ENCODE measurements at regions not wholly inside any gene's neighbourhood (a gene's known extent, or its start where the extent isn't known, plus 50 kb on each side); places are given as distances from the start of the nearest gene placed in this dataset.

DNA sequence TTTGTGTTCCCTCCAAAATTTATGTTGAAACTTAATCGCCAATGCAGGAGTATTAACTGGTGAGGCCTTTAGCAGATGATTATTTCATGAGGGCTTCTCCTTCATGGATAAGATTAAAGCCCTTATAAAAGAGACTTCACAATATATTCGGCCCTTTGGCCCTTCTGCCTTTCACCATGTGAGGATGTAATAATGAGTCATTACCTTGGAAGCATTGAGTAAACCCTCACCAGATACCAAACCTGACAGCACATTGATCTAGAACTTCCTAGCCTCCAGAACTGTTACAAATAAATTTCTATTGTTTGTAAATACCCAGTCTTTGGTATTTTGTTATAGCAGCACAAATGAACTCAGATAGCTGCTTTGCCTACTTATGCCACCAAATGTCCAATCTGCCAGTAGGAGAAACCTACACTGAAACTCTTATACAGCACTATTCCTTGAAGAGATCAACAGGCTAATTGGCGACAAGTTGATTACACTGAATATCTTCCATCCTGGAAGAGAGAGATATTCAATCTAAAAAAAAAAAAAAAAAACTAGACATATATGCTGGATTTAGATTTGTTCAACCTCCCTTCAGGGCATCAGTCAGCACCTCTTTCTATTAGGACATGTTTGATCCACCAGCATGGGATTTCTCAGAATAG lies 125.9 kb upstream of the COL5A2 start:
- no peak for ATAC-seq
- no peaks in the 10 kb centered on the region for H3K4me1 Mint-ChIP-seq

More for the DNA sequence above, 125.9 kb upstream of the COL5A2 start:
- Histone ChIP-seq H3K9me2 (ENCODE audit: insufficient read depth) (no peaks in the 10 kb centered on the region), H2AFZ (no peak overlapping the region), H3K4me2 (no peak overlapping the region), H3F3A (replicated peaks; ENCODE audit: low read depth) (no peaks in the 10 kb centered on the region), H3K36me3 (ENCODE audit: insufficient read depth) (no peaks in the 10 kb centered on the region), H3K4me1 (ENCODE audit: insufficient read depth) (no peaks in the 10 kb centered on the region), H4K20me1 (replicated peaks; ENCODE audit: insufficient read depth) (no peaks in the 10 kb centered on the region), H3K79me2 (replicated peaks; ENCODE audit: insufficient read depth) (no peaks in the 10 kb centered on the region), H3K27me3 (ENCODE audit: insufficient read depth) (no peaks in the 10 kb centered on the region), H3K4me3 (no peak overlapping the region), H3K27ac (ENCODE audit: low read depth) (no peak overlapping the region)
- Mint-ChIP-seq H3K9me3 (no peaks in the 10 kb centered on the region), H3K27me3 (ENCODE audit: insufficient read depth, low read depth, poor library complexity) (no peaks in the 10 kb centered on the region), H3K4me3 (no peak overlapping the region), H3K36me3 (ENCODE audit: low read depth) (no peaks in the 10 kb centered on the region), H3K27ac (no peak overlapping the region)
- no peak for DNase-seq (ENCODE audit: low spot score)
- no peak for TF ChIP-seq STAT1 (IDR thresholded peaks at IDR 0.05; ENCODE audit: unreplicated experiment)
- TF ChIP-seq EZH2phosphoT487 (IDR thresholded peaks at IDR 0.05; ENCODE audit: unreplicated experiment): no peak
- no peak for TF ChIP-seq JUNB (IDR thresholded peaks at IDR 0.05; ENCODE audit: unreplicated experiment)
- TF ChIP-seq, protein P1, sequence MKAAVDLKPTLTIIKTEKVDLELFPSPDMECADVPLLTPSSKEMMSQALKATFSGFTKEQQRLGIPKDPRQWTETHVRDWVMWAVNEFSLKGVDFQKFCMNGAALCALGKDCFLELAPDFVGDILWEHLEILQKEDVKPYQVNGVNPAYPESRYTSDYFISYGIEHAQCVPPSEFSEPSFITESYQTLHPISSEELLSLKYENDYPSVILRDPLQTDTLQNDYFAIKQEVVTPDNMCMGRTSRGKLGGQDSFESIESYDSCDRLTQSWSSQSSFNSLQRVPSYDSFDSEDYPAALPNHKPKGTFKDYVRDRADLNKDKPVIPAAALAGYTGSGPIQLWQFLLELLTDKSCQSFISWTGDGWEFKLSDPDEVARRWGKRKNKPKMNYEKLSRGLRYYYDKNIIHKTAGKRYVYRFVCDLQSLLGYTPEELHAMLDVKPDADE (IDR thresholded peaks at IDR 0.05): no peak
- no peak for TF ChIP-seq ZNF114 (CRISPR knock-in tag; IDR thresholded peaks at IDR 0.05)
- TF ChIP-seq, protein P2, sequence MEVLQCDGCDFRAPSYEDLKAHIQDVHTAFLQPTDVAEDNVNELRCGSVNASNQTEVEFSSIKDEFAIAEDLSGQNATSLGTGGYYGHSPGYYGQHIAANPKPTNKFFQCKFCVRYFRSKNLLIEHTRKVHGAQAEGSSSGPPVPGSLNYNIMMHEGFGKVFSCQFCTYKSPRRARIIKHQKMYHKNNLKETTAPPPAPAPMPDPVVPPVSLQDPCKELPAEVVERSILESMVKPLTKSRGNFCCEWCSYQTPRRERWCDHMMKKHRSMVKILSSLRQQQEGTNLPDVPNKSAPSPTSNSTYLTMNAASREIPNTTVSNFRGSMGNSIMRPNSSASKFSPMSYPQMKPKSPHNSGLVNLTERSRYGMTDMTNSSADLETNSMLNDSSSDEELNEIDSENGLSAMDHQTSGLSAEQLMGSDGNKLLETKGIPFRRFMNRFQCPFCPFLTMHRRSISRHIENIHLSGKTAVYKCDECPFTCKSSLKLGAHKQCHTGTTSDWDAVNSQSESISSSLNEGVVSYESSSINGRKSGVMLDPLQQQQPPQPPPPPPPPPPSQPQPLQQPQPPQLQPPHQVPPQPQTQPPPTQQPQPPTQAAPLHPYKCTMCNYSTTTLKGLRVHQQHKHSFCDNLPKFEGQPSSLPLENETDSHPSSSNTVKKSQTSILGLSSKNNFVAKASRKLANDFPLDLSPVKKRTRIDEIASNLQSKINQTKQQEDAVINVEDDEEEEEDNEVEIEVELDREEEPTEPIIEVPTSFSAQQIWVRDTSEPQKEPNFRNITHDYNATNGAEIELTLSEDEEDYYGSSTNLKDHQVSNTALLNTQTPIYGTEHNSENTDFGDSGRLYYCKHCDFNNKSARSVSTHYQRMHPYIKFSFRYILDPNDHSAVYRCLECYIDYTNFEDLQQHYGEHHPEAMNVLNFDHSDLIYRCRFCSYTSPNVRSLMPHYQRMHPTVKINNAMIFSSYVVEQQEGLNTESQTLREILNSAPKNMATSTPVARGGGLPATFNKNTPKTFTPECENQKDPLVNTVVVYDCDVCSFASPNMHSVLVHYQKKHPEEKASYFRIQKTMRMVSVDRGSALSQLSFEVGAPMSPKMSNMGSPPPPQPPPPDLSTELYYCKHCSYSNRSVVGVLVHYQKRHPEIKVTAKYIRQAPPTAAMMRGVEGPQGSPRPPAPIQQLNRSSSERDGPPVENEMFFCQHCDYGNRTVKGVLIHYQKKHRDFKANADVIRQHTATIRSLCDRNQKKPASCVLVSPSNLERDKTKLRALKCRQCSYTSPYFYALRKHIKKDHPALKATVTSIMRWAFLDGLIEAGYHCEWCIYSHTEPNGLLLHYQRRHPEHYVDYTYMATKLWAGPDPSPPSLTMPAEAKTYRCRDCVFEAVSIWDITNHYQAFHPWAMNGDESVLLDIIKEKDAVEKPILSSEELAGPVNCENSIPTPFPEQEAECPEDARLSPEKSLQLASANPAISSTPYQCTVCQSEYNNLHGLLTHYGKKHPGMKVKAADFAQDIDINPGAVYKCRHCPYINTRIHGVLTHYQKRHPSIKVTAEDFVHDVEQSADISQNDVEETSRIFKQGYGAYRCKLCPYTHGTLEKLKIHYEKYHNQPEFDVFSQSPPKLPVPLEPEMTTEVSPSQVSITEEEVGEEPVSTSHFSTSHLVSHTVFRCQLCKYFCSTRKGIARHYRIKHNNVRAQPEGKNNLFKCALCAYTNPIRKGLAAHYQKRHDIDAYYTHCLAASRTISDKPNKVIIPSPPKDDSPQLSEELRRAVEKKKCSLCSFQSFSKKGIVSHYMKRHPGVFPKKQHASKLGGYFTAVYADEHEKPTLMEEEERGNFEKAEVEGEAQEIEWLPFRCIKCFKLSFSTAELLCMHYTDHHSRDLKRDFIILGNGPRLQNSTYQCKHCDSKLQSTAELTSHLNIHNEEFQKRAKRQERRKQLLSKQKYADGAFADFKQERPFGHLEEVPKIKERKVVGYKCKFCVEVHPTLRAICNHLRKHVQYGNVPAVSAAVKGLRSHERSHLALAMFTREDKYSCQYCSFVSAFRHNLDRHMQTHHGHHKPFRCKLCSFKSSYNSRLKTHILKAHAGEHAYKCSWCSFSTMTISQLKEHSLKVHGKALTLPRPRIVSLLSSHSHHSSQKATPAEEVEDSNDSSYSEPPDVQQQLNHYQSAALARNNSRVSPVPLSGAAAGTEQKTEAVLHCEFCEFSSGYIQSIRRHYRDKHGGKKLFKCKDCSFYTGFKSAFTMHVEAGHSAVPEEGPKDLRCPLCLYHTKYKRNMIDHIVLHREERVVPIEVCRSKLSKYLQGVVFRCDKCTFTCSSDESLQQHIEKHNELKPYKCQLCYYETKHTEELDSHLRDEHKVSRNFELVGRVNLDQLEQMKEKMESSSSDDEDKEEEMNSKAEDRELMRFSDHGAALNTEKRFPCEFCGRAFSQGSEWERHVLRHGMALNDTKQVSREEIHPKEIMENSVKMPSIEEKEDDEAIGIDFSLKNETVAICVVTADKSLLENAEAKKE (CRISPR knock-in tag; IDR thresholded peaks at IDR 0.05): no peak
- no peak for TF ChIP-seq NANOG (IDR thresholded peaks at IDR 0.05; ENCODE audit: borderline replicate concordance)
- no peak for TF ChIP-seq EZH2 (IDR thresholded peaks at IDR 0.05; ENCODE audit: low read depth, unreplicated experiment)
- TF ChIP-seq POLR2AphosphoS5 (IDR thresholded peaks at IDR 0.05; ENCODE audit: low read depth): no peak
- no peak for TF ChIP-seq CREB1 (CRISPR knock-in tag; IDR thresholded peaks at IDR 0.05; ENCODE audit: low read depth)
- no peak for TF ChIP-seq REST (IDR thresholded peaks at IDR 0.05; ENCODE audit: unreplicated experiment)
- TF ChIP-seq CTCF (conservative IDR thresholded peaks at IDR 0.05; ENCODE audit: low read depth in 2 of 2): no peak
- TF ChIP-seq ZNF331 (CRISPR knock-in tag; IDR thresholded peaks at IDR 0.05; ENCODE audit: low read depth): no peak

All from GM23338 (cell line).